HEK293T (cell line): ENCODE measurements at regions not wholly inside any gene's neighbourhood (a gene's known extent, or its start where the extent isn't known, plus 50 kb on each side); places are given as distances from the start of the nearest gene placed in this dataset.

Experiments used
- CTCF ChIA-PET: fragments of 350-600 bp; formaldehyde crosslinking; extraction: SDS; loops from one replicate; lab custom pipeline; 2021; ENCODE audit warnings: antibody characterized with exemption, inconsistent platforms; lab: Yijun Ruan, JAX
- POLR2A ChIA-PET: fragments of 350-600 bp; formaldehyde crosslinking; extraction: SDS; loops from one replicate; lab custom pipeline; 2020; ENCODE audit warnings: antibody characterized with exemption, inconsistent platforms; lab: Yijun Ruan, JAX
- DNase-seq: peaks from one replicate; pipeline ENCODE4 v3.0.0; 2012; ENCODE audit warnings: mixed read lengths; ENCODE audit errors: extremely low spot score
- ARNT ChIP-seq: fragments of 450-650 bp; IDR thresholded peaks from 2 replicates; pipeline ENCODE4 v1.6.1; 2017; ENCODE audit warnings: mild to moderate bottlenecking
- BHLHE40 ChIP-seq: fragments of 450-650 bp; IDR thresholded peaks from 2 replicates; pipeline ENCODE4 v1.6.1; 2016; ENCODE audit warnings: mild to moderate bottlenecking, moderate library complexity, borderline replicate concordance
- CTBP1 ChIP-seq: fragments of 450-650 bp; IDR thresholded peaks from 2 replicates; pipeline ENCODE4 v1.6.1; 2016; ENCODE audit warnings: borderline replicate concordance
- ELF4 ChIP-seq: fragments of 450-650 bp; IDR thresholded peaks from 2 replicates; pipeline ENCODE4 v1.6.1; 2017; ENCODE audit warnings: antibody characterized with exemption
- FOXA1 ChIP-seq: fragments of 450-650 bp; IDR thresholded peaks from 2 replicates; pipeline ENCODE4 v1.6.1; 2016; ENCODE audit warnings: mild to moderate bottlenecking
- FOXK2 ChIP-seq: fragments of 450-650 bp; IDR thresholded peaks from 2 replicates; pipeline ENCODE4 v1.6.1; 2016; ENCODE audit warnings: mild to moderate bottlenecking
- FOXM1 ChIP-seq: fragments of 450-650 bp; IDR thresholded peaks from 2 replicates; pipeline ENCODE4 v1.6.1; 2017; ENCODE audit warnings: mild to moderate bottlenecking, borderline replicate concordance
- HDGF ChIP-seq: fragments of 450-650 bp; IDR thresholded peaks from 2 replicates; pipeline ENCODE4 v1.6.1; 2017; ENCODE audit warnings: antibody characterized with exemption, borderline replicate concordance
- L3MBTL2 ChIP-seq: fragments of 450-650 bp; conservative IDR thresholded peaks from 2 replicates; pipeline ENCODE4 v1.6.1; 2016; ENCODE audit warnings: mild to moderate bottlenecking
- LEF1 ChIP-seq: fragments of 450-650 bp; IDR thresholded peaks from 2 replicates; pipeline ENCODE4 v1.6.1; 2017; ENCODE audit warnings: mild to moderate bottlenecking, borderline replicate concordance
- NFRKB ChIP-seq: fragments of 450-650 bp; IDR thresholded peaks from 2 replicates; pipeline ENCODE4 v1.6.1; 2016; ENCODE audit warnings: mild to moderate bottlenecking, moderate library complexity
- SP1 ChIP-seq: fragments of 450-650 bp; IDR thresholded peaks from 2 replicates; pipeline ENCODE4 v1.6.1; 2017
- SUZ12 ChIP-seq: fragments of 450-650 bp; IDR thresholded peaks from 2 replicates; pipeline ENCODE4 v1.6.1; 2016; ENCODE audit warnings: mild to moderate bottlenecking
- TARDBP ChIP-seq: fragments of 450-650 bp; IDR thresholded peaks from 2 replicates; pipeline ENCODE4 v1.6.1; 2016
- ZNF384 ChIP-seq: fragments of 450-650 bp; IDR thresholded peaks from 2 replicates; pipeline ENCODE4 v1.6.1; 2016
- TF ChIP-seq, protein P1 (sequence below): fragments of 450-650 bp; IDR thresholded peaks from 2 replicates; pipeline ENCODE4 v1.6.1; 2016

DNA sequence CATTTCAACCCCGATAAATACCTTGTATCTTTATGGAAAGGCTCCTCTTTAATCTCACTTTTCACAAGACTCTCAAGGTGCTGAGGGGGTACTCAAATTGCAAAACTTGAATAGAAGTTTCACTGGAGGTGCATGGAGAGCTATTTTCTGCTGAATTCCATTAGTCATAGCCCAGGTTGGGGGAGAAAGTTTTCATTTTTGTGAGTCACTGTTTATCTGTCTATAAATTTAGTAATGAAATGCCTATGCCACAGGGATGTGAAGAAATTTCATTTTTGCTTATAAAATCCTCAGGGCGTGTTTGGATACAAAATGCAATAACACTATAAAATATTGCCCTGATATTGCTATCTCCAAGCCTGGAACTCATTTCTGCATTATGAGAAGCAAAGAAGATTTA is 346.3 kb downstream of the LRATD1 start:
- no peak for DNase-seq
- CTCF ChIA-PET = no interaction called here
- POLR2A ChIA-PET = no interaction called here
- TF ChIP-seq TARDBP = no peak
- TF ChIP-seq L3MBTL2 = no peak
- TF ChIP-seq, protein P1, sequence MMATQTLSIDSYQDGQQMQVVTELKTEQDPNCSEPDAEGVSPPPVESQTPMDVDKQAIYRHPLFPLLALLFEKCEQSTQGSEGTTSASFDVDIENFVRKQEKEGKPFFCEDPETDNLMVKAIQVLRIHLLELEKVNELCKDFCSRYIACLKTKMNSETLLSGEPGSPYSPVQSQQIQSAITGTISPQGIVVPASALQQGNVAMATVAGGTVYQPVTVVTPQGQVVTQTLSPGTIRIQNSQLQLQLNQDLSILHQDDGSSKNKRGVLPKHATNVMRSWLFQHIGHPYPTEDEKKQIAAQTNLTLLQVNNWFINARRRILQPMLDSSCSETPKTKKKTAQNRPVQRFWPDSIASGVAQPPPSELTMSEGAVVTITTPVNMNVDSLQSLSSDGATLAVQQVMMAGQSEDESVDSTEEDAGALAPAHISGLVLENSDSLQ = no peak
- no peak for TF ChIP-seq CTBP1
- no peak for TF ChIP-seq ELF4

- TF ChIP-seq ARNT (no peak), HDGF (no peak), FOXK2 (no peak), BHLHE40 (no peak), L3MBTL2 (no peak)
- DNase-seq = no peak
- CTCF ChIA-PET = no interaction called here
- POLR2A ChIA-PET = no interaction called here
Measured at GRCh38 chr2:14982790-14983189, 350.3 kb downstream of the LRATD1 start.

DNA sequence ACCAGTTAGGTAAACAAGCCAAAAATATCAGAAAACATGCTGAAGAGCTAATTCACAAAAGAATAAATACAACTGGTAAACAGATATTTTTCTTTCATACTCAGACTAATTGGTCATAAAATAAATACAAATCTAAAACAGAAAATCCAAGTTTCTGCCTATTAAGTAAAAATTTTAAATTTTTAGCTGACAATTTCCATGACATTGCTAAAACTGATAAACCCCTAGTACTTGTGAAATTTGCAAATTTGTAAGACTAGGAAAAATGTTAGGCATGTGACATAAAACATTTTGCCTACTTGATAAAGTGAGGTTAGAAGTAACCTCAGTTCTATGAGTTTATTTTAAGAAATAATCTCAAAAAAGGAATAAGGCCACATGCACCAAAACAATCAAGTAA is 356.1 kb downstream of the LRATD1 start:
- CTCF ChIA-PET = no interaction called here
- DNase-seq = no peak
- POLR2A ChIA-PET = no interaction called here
- TF ChIP-seq FOXK2 (no peak), HDGF (no peak), ZNF384 (no peak), ELF4 (no peak)
- TF ChIP-seq, protein P1 = no peak

DNA sequence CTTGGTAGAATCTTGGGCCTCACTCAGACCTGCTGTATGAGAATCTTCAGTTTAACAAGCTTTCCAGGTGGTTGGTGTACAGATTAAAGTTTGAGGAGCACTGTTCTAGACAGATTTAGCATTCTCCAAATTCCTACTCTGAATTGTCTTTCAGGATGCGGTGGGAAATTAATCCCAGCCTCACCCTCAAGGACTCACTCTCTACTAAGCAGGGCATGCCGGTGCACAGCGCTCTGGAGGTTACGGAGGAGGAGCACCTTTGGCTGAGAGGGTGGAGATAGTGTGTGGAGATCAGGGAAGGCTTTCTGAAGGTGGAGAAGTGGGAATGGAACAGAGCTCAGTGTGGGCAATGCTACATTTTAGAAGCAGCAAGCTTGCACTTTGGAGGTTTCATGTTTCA is 359.2 kb downstream of the LRATD1 start:
- no peak for DNase-seq
- TF ChIP-seq TARDBP (no peak), NFRKB (no peak)
- ChIA-PET POLR2A (no interaction called here), CTCF (interaction anchor here (0.7 kb wide), 1 partner anchor 586 kb away, joined by 3 read pairs; no protein-coding TSS in a partner anchor)

- no peak for DNase-seq
- ChIA-PET CTCF (no interaction called here), POLR2A (no interaction called here)
- TF ChIP-seq LEF1 (no peak), SUZ12 (no peak), NFRKB (no peak), L3MBTL2 (no peak), FOXM1 (no peak), SP1 (no peak), CTBP1 (no peak), BHLHE40 (no peak), ARNT (no peak), ZNF384 (no peak), FOXA1 (no peak), HDGF (no peak), FOXK2 (no peak), ELF4 (no peak)
- TF ChIP-seq, protein P1 = no peak
Measured at GRCh38 chr2:14994721-14995120, 362.2 kb downstream of the LRATD1 start.

- ChIA-PET CTCF (no interaction called here), POLR2A (no interaction called here)
- DNase-seq = no peak
- TF ChIP-seq HDGF = no peak
- TF ChIP-seq SUZ12 = no peak
- TF ChIP-seq LEF1 = no peak
- TF ChIP-seq FOXA1 = no peak
- no peak for TF ChIP-seq ELF4
- no peak for TF ChIP-seq ZNF384
- no peak for TF ChIP-seq TARDBP
- no peak for TF ChIP-seq FOXM1
- TF ChIP-seq ARNT = no peak
Measured at GRCh38 chr2:14996351-14997014, 364.0 kb downstream of the LRATD1 start.

GRCh38 chr2:14998546-14998945 is 366.0 kb downstream of the LRATD1 start:
- TF ChIP-seq BHLHE40 = no peak
- no peak for TF ChIP-seq L3MBTL2
- TF ChIP-seq FOXA1 = no peak
- TF ChIP-seq SUZ12 = no peak
- DNase-seq = no peak
- CTCF ChIA-PET = no interaction called here
- POLR2A ChIA-PET = no interaction called here
